A549 (cell line): ENCODE measurements at regions not wholly inside any gene's neighbourhood (a gene's known extent, or its start where the extent isn't known, plus 50 kb on each side); places are given as distances from the start of the nearest gene placed in this dataset.

Experiments used
- BHLHE40 ChIP-seq: IDR thresholded peaks from 2 replicates; pipeline ENCODE4 v1.6.1; 2012; ENCODE audit warnings: low read depth, low read length, inconsistent platforms
- CTCF ChIP-seq: fragments of >200 bp; sonication (Bioruptor Twin); formaldehyde crosslinking; IDR thresholded peaks from 3 replicates; pipeline ENCODE4 v1.5.1; 2016
- FOSB ChIP-seq: fragments of 250-450 bp; sonication (Bioruptor Pico); IDR thresholded peaks from 2 replicates; pipeline ENCODE4 v1.5.0; 2020; ENCODE audit warnings: mild to moderate bottlenecking, moderate library complexity
- JUNB ChIP-seq: fragments of >200 bp; sonication (Bioruptor Twin); formaldehyde crosslinking; IDR thresholded peaks from 2 replicates; pipeline ENCODE4 v1.6.1; 2016
- POLR2A ChIP-seq: IDR thresholded peaks from 2 replicates; pipeline ENCODE4 v1.6.1; 2012; ENCODE audit warnings: mild to moderate bottlenecking, low read length

DNA sequence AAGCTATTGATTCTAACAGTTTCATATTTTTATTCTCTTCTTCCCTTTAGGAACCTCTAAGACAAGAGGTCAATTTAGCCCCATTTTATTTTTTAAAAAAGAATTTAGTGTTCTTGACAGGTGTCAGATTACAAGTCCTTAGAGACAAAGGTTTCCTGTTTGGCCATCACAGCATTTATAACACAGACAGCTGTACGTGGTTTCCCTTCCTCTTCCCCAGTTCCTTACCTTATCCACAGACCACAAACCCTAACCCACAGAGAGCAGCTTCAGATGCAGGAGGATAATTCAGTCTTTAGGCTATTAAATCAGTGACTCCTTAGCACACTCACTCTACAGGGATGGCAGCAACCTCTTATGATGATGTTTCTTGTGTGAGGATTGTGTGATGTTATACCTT is 1210.1 kb downstream of the DIAPH3 start:
- TF ChIP-seq POLR2A (no peak), BHLHE40 (no peak), JUNB (no peak), FOSB (CRISPR knock-in tag) (no peak), CTCF (no peak)
